HepG2 (cell line): ENCODE measurements at regions not wholly inside any gene's neighbourhood (a gene's known extent, or its start where the extent isn't known, plus 50 kb on each side); places are given as distances from the start of the nearest gene placed in this dataset.
A peak's percentile ranks its signal among the peaks of the same experiment; 100 is the strongest.

ENCODE experiments used
- ATF3 ChIP-seq: sonication (generic); formaldehyde crosslinking; IDR thresholded peaks from 2 replicates; pipeline ENCODE4 v1.4.0; 2020; ENCODE audit warnings: missing genetic modification reagents
- CCDC6 ChIP-seq: sonication (generic); formaldehyde crosslinking; IDR thresholded peaks from 2 replicates; pipeline ENCODE4 v1.8.1; 2022; ENCODE audit warnings: mild to moderate bottlenecking, missing genetic modification reagents, moderate library complexity
- DMTF1 ChIP-seq: sonication (generic); formaldehyde crosslinking; IDR thresholded peaks from 2 replicates; pipeline ENCODE4 v1.4.0; 2020; ENCODE audit warnings: mild to moderate bottlenecking, missing genetic modification reagents
- EEA1 ChIP-seq: sonication (generic); formaldehyde crosslinking; IDR thresholded peaks from 2 replicates; pipeline ENCODE4 v1.5.1; 2020; ENCODE audit warnings: mild to moderate bottlenecking, missing genetic modification reagents, borderline replicate concordance
- ELF3 ChIP-seq: IDR thresholded peaks from 2 replicates; pipeline ENCODE4 v1.6.1; 2016; ENCODE audit warnings: missing genetic modification reagents, missing compliant biosample characterization
- FOXA1 ChIP-seq, 2 experiments: fragments of 450-650 bp in 1 of 2; sonication (generic) in 1 of 2; formaldehyde crosslinking in 1 of 2; IDR thresholded peaks; 2 replicates each; pipeline versions ENCODE4 v1.4.0 to v1.6.1; 2016 to 2020; ENCODE audit warnings: missing genetic modification reagents in 1 of 2
- HHEX ChIP-seq: IDR thresholded peaks from 2 replicates; pipeline ENCODE4 v1.6.1; 2016; ENCODE audit warnings: control low read depth
- HIC2 ChIP-seq: sonication (generic); formaldehyde crosslinking; IDR thresholded peaks from 2 replicates; pipeline ENCODE4 v1.9.0; 2022; ENCODE audit warnings: low read depth, missing genetic modification reagents
- HMGA1 ChIP-seq: sonication (generic); formaldehyde crosslinking; conservative IDR thresholded peaks from 2 replicates; pipeline ENCODE4 v1.4.0; 2020; ENCODE audit warnings: missing genetic modification reagents
- JUNB ChIP-seq: sonication (generic); formaldehyde crosslinking; IDR thresholded peaks from 2 replicates; pipeline ENCODE4 v1.8.0; 2022; ENCODE audit warnings: missing genetic modification reagents, mild to moderate bottlenecking, borderline replicate concordance
- KDM3A ChIP-seq: IDR thresholded peaks from 2 replicates; pipeline ENCODE4 v1.6.1; 2018; ENCODE audit warnings: low read depth, missing compliant biosample characterization
- MATR3 ChIP-seq: sonication (generic); formaldehyde crosslinking; IDR thresholded peaks from 2 replicates; pipeline ENCODE4 v1.4.0; 2020; ENCODE audit warnings: missing genetic modification reagents
- NBN ChIP-seq: fragments of 450-650 bp; conservative IDR thresholded peaks from 2 replicates; pipeline ENCODE4 v1.6.1; 2017
- SMYD3 ChIP-seq: sonication (generic); formaldehyde crosslinking; IDR thresholded peaks from 2 replicates; pipeline ENCODE4 v1.8.1; 2023; ENCODE audit warnings: mild to moderate bottlenecking, missing genetic modification reagents
- ZMYM2 ChIP-seq: sonication (generic); formaldehyde crosslinking; IDR thresholded peaks from 2 replicates; pipeline ENCODE4 v1.8.0; 2022; ENCODE audit warnings: mild to moderate bottlenecking, missing genetic modification reagents
- ZNF180 ChIP-seq: sonication (generic); formaldehyde crosslinking; IDR thresholded peaks from 2 replicates; pipeline ENCODE4 v1.4.0; 2020; ENCODE audit warnings: low read depth, missing genetic modification reagents, borderline replicate concordance
- ZNF33A ChIP-seq: sonication (generic); formaldehyde crosslinking; IDR thresholded peaks from 2 replicates; pipeline ENCODE4 v1.5.1; 2020; ENCODE audit warnings: missing genetic modification reagents, mild to moderate bottlenecking, moderate library complexity, borderline replicate concordance
- ZNF484 ChIP-seq: sonication (generic); formaldehyde crosslinking; IDR thresholded peaks from 2 replicates; pipeline ENCODE4 v1.5.1; 2020; ENCODE audit warnings: mild to moderate bottlenecking, low read depth, missing genetic modification reagents, borderline replicate concordance
- ZNF512B ChIP-seq: sonication (generic); formaldehyde crosslinking; IDR thresholded peaks from 2 replicates; pipeline ENCODE4 v1.5.1; 2020; ENCODE audit warnings: missing genetic modification reagents, mild to moderate bottlenecking, borderline replicate concordance
- ZNF747 ChIP-seq: sonication (generic); formaldehyde crosslinking; IDR thresholded peaks from 2 replicates; pipeline ENCODE4 v1.8.1; 2023; ENCODE audit warnings: missing genetic modification reagents, mild to moderate bottlenecking, borderline replicate concordance
- ZNF777 ChIP-seq: sonication (generic); formaldehyde crosslinking; IDR thresholded peaks from 2 replicates; pipeline ENCODE4 v1.4.0; 2020; ENCODE audit warnings: missing genetic modification reagents
- ZSCAN22 ChIP-seq: sonication (generic); formaldehyde crosslinking; IDR thresholded peaks from 2 replicates; pipeline ENCODE4 v1.4.0; 2020; ENCODE audit warnings: mild to moderate bottlenecking, missing genetic modification reagents

- TF ChIP-seq MATR3 (CRISPR knock-in tag) (no peak), ZNF777 (CRISPR knock-in tag) (peak; percentile 81; the same call in 1 of the 2 replicates), JUNB (CRISPR knock-in tag) (no peak), ZNF512B (CRISPR knock-in tag) (no peak; the same call in 1 of the 2 replicates), FOXA1 (IDR thresholded peaks at IDR 0.05) (no peak), FOXA1 (CRISPR knock-in tag; IDR thresholded peaks at IDR 0.05) (peak; percentile 15; the same call in 1 of the 2 replicates), KDM3A (CRISPR knock-in tag) (peak; percentile 81), CCDC6 (peak; percentile 55; the same call in 1 of the 2 replicates), DMTF1 (CRISPR knock-in tag) (no peak), HHEX (no peak; the same call in 1 of the 2 replicates), ZNF180 (CRISPR knock-in tag) (no peak), ZNF484 (CRISPR knock-in tag) (no peak), ELF3 (peak; percentile 89), ZNF33A (CRISPR knock-in tag) (no peak), EEA1 (no peak), ATF3 (CRISPR knock-in tag) (no peak), HIC2 (0 out of 2 replicates have a peak, but pooled peaks have one; percentile 19), ZNF747 (CRISPR knock-in tag) (no peak), SMYD3 (peak; percentile 25), NBN (no peak), ZSCAN22 (no peak), HMGA1 (no peak), ZMYM2 (no peak; the same call in 1 of the 2 replicates)
Observed at GRCh38 chr2:41840702-41841551, 206.9 kb upstream of the PKDCC start (continued).
